ENCODE measurements at regions not wholly inside any gene's neighbourhood (a gene's known extent, or its start where the extent isn't known, plus 50 kb on each side); places are given as distances from the start of the nearest gene placed in this dataset.

DNA sequence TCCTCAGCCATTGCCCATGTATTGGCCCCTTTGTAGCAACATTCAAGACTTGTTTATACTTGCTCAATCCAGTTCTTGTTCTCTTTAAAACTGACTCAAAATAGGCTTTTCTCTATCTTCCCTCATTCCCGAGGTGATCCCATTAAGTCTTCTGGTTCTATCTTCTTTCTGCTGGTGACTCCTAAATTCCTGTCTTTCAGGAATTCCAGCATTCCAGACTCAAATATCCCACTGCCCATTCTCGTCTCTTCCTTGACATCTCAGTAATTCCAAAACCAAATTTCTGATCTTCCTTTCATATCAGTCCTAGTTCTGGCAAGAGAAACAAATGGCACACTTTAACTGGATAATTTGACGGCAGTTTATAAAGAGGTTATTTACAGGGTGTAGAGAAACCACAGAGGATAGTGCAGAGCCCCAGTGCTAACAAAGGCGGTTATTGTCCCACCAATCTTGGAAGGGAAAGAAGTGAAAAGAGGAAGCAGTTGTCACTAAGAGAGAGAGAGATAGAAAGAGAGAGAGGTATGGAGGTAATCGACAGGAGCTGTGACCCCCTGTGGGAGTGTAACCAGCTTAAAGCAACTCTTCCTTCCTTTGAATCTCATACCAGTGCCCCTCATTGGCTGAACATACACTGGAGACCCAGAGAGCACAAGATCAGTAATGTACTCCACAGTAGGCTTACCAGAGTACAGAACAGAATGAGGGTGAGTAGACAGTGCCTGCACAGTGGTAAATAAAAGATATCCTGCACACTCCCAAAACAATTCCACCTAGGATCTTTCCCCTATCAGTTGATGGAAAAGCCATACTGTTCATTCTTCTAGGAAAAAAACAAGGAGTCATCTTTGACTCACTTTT lies 177.6 kb upstream of the LMNTD1 start:
- TF ChIP-seq CEBPB (IDR thresholded peaks at IDR 0.05) = no peak
- no peak for TF ChIP-seq EP300 (IDR thresholded peaks at IDR 0.05; ENCODE audit: borderline replicate concordance)
- TF ChIP-seq, protein P1, sequence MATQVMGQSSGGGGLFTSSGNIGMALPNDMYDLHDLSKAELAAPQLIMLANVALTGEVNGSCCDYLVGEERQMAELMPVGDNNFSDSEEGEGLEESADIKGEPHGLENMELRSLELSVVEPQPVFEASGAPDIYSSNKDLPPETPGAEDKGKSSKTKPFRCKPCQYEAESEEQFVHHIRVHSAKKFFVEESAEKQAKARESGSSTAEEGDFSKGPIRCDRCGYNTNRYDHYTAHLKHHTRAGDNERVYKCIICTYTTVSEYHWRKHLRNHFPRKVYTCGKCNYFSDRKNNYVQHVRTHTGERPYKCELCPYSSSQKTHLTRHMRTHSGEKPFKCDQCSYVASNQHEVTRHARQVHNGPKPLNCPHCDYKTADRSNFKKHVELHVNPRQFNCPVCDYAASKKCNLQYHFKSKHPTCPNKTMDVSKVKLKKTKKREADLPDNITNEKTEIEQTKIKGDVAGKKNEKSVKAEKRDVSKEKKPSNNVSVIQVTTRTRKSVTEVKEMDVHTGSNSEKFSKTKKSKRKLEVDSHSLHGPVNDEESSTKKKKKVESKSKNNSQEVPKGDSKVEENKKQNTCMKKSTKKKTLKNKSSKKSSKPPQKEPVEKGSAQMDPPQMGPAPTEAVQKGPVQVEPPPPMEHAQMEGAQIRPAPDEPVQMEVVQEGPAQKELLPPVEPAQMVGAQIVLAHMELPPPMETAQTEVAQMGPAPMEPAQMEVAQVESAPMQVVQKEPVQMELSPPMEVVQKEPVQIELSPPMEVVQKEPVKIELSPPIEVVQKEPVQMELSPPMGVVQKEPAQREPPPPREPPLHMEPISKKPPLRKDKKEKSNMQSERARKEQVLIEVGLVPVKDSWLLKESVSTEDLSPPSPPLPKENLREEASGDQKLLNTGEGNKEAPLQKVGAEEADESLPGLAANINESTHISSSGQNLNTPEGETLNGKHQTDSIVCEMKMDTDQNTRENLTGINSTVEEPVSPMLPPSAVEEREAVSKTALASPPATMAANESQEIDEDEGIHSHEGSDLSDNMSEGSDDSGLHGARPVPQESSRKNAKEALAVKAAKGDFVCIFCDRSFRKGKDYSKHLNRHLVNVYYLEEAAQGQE (IDR thresholded peaks at IDR 0.05; ENCODE audit: low read depth) = no peak
- TF ChIP-seq, protein P2, sequence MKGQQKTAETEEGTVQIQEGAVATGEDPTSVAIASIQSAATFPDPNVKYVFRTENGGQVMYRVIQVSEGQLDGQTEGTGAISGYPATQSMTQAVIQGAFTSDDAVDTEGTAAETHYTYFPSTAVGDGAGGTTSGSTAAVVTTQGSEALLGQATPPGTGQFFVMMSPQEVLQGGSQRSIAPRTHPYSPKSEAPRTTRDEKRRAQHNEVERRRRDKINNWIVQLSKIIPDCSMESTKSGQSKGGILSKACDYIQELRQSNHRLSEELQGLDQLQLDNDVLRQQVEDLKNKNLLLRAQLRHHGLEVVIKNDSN (IDR thresholded peaks at IDR 0.05) = no peak
- TF ChIP-seq RAD21 (IDR thresholded peaks at IDR 0.05; ENCODE audit: low read depth) = no peak
- TF ChIP-seq TAF1 (IDR thresholded peaks at IDR 0.05; ENCODE audit: low read depth) = no peak
- no peak for TF ChIP-seq FOXM1 (IDR thresholded peaks at IDR 0.05; ENCODE audit: borderline replicate concordance, low read depth)
- TF ChIP-seq YY1 (IDR thresholded peaks at IDR 0.05; ENCODE audit: low read depth) = no peak
